GM11168 (cell line): ENCODE measurements at regions not wholly inside any gene's neighbourhood (a gene's known extent, or its start where the extent isn't known, plus 50 kb on each side); places are given as distances from the start of the nearest gene placed in this dataset.

Experiments used
- in situ Hi-C: fragments of 300-500 bp; cut with MboI; formaldehyde crosslinking; loops from one replicate; pipeline ENCODE4 v1.12.0; 2022; ENCODE audit warnings: low sequenced_read_pairs; ENCODE audit not compliant: unreplicated experiment

- in situ Hi-C loops = no loop called here
Measured at GRCh38 chr12:92324849-92325500, 179.3 kb upstream of the BTG1 start.

- in situ Hi-C loops = no loop called here
Measured at GRCh38 chr12:92312463-92312964, 166.9 kb upstream of the BTG1 start.

- in situ Hi-C loops = no loop called here
Measured at GRCh38 chr12:92304371-92305055, 158.9 kb upstream of the BTG1 start.

- in situ Hi-C loops = no loop called here
Measured at GRCh38 chr12:92302041-92302829, 156.6 kb upstream of the BTG1 start.

- in situ Hi-C loops = no loop called here
Measured at GRCh38 chr12:92301356-92301755, 155.7 kb upstream of the BTG1 start.

- in situ Hi-C loops = no loop called here
Measured at GRCh38 chr12:92300777-92301176, 155.1 kb upstream of the BTG1 start.

- in situ Hi-C loops = loop anchor here (5.0 kb wide), 1 partner anchor 48 kb away; no protein-coding TSS in a partner anchor
Measured at GRCh38 chr12:92299744-92300143, 154.1 kb upstream of the BTG1 start.

- in situ Hi-C loops = loop anchor here (5.0 kb wide), 1 partner anchor 48 kb away; no protein-coding TSS in a partner anchor
Measured at GRCh38 chr12:92299344-92299743, 153.7 kb upstream of the BTG1 start.

- in situ Hi-C loops = loop anchor here (5.0 kb wide), 1 partner anchor 49 kb away; no protein-coding TSS in a partner anchor
Measured at GRCh38 chr12:92297932-92298696, 152.5 kb upstream of the BTG1 start.

- in situ Hi-C loops = loop anchor here (5.0 kb wide), 1 partner anchor 50 kb away; no protein-coding TSS in a partner anchor
Measured at GRCh38 chr12:92297405-92297804, 151.8 kb upstream of the BTG1 start.

- in situ Hi-C loops = loop anchor here (5.0 kb wide), 1 partner anchor 52 kb away; no protein-coding TSS in a partner anchor
Measured at GRCh38 chr12:92295523-92295922, 149.9 kb upstream of the BTG1 start.

- in situ Hi-C loops = loop anchor here (5.0 kb wide), 1 partner anchor 52 kb away; no protein-coding TSS in a partner anchor
Measured at GRCh38 chr12:92294676-92295440, 149.2 kb upstream of the BTG1 start.

GRCh38 chr12:92292016-92292415, 146.4 kb upstream of the BTG1 start:
- in situ Hi-C loops = no loop called here

GRCh38 chr12:92290886-92291285, 145.2 kb upstream of the BTG1 start:
- in situ Hi-C loops = no loop called here

- in situ Hi-C loops = no loop called here
Measured at GRCh38 chr12:92290350-92290695, 144.7 kb upstream of the BTG1 start.

- in situ Hi-C loops = no loop called here
Measured at GRCh38 chr12:92289629-92290349, 144.1 kb upstream of the BTG1 start.

GRCh38 chr12:92288561-92288960, 142.9 kb upstream of the BTG1 start:
- in situ Hi-C loops = no loop called here

- in situ Hi-C loops = no loop called here
Measured at GRCh38 chr12:92278378-92278828, 132.8 kb upstream of the BTG1 start.

- in situ Hi-C loops = no loop called here
Measured at GRCh38 chr12:92277795-92278194, 132.1 kb upstream of the BTG1 start.
